ENCODE measurements at regions not wholly inside any gene's neighbourhood (a gene's known extent, or its start where the extent isn't known, plus 50 kb on each side); places are given as distances from the start of the nearest gene placed in this dataset.
A peak's percentile ranks its signal among the peaks of the same experiment; 100 is the strongest.

- TF ChIP-seq, protein P1, sequence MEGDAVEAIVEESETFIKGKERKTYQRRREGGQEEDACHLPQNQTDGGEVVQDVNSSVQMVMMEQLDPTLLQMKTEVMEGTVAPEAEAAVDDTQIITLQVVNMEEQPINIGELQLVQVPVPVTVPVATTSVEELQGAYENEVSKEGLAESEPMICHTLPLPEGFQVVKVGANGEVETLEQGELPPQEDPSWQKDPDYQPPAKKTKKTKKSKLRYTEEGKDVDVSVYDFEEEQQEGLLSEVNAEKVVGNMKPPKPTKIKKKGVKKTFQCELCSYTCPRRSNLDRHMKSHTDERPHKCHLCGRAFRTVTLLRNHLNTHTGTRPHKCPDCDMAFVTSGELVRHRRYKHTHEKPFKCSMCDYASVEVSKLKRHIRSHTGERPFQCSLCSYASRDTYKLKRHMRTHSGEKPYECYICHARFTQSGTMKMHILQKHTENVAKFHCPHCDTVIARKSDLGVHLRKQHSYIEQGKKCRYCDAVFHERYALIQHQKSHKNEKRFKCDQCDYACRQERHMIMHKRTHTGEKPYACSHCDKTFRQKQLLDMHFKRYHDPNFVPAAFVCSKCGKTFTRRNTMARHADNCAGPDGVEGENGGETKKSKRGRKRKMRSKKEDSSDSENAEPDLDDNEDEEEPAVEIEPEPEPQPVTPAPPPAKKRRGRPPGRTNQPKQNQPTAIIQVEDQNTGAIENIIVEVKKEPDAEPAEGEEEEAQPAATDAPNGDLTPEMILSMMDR (IDR thresholded peaks at IDR 0.05; ENCODE audit: insufficient read depth, missing control alignments): no peak
- DNase-seq (ENCODE audit: insufficient read length, low spot score) (no peak), FAIRE-seq (no peak)
Observed at GRCh38 chr10:117876210-117876609, 170.5 kb downstream of the RAB11FIP2 start.

DNA sequence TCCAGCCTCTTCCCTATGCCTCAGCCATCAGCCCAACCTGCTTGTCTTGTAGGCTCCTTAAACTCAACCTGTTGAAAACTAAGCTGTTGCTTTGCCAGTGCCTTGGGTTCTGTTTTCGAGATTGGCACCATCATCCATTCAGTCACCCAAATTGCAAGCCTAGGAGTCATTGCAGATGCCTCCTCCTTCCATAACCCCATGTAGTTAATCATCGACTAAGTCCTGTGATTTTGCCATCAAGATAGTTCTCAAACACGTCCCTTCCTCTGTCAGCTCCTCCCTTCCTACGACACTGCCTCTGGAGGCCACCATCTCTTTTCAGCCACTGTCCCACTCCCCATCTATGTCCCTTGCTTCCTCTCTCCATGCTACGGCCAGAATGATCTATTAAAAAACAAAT, 168.1 kb downstream of the RAB11FIP2 start:
- TF ChIP-seq, protein P1 (IDR thresholded peaks at IDR 0.05; ENCODE audit: insufficient read depth, missing control alignments): no peak
- DNase-seq (ENCODE audit: insufficient read length, low spot score) (no peak), FAIRE-seq (no peak)

- TF ChIP-seq, protein P1 (IDR thresholded peaks at IDR 0.05; ENCODE audit: insufficient read depth, missing control alignments): no peak
- DNase-seq (ENCODE audit: insufficient read length, low spot score) (no peak), FAIRE-seq (no peak)
Observed at GRCh38 chr10:117884093-117884492, 162.6 kb downstream of the RAB11FIP2 start.

GRCh38 chr10:117884592-117884991, 162.1 kb downstream of the RAB11FIP2 start:
- TF ChIP-seq, protein P1 (IDR thresholded peaks at IDR 0.05; ENCODE audit: insufficient read depth, missing control alignments): no peak
- no peak for FAIRE-seq
- no peak for DNase-seq (ENCODE audit: insufficient read length, low spot score)

GRCh38 chr10:117885206-117885829, 161.4 kb downstream of the RAB11FIP2 start:
- DNase-seq (ENCODE audit: insufficient read length, low spot score): no peak
- FAIRE-seq: no peak
- TF ChIP-seq, protein P1 (IDR thresholded peaks at IDR 0.05; ENCODE audit: insufficient read depth, missing control alignments): peak; percentile 3

DNA sequence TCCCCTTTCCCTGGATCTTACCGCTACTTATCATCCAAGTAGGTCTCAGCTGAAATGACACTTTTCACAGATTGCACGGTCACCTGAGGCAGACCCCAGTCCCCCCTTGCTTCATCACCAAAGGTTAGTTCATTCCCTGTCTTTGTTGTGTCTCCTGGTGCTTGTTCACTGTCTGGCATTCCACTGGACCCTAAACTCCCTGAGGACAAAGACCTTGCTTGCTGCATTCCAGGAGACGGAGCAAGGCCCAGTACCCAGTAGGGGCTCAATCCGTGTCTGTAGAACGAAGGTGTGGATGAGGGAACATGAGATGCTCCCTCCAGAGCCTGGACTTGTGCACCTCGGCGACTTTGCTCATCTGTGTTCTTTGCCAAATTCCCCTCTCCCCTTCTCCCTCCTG, 160.0 kb downstream of the RAB11FIP2 start:
- TF ChIP-seq, protein P1 (IDR thresholded peaks at IDR 0.05; ENCODE audit: insufficient read depth, missing control alignments): no peak
- no peak for DNase-seq (ENCODE audit: insufficient read length, low spot score)
- FAIRE-seq: no peak

DNA sequence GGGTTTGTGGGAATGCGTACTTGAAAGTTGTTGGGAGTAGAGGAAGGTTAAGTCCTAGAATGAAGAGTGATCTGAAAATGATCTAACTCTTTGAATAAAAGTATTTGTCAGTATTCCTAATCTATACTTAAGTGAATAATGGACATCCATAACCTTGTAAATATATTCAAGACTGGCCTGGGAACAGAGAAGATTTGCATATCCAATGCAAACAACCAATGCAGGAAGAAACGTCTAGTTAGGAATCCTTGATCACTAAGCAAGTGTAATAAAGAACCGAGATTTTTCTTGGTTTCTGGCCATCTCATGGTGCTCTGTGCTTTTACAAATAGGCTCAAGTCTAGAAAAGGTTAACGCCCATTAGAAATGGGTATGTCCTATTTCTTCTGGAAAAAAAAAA, 157.1 kb downstream of the RAB11FIP2 start:
- TF ChIP-seq, protein P1 (IDR thresholded peaks at IDR 0.05; ENCODE audit: insufficient read depth, missing control alignments): no peak
- DNase-seq (ENCODE audit: insufficient read length, low spot score): no peak
- FAIRE-seq: no peak
